ENCODE measurements at regions not wholly inside any gene's neighbourhood (a gene's known extent, or its start where the extent isn't known, plus 50 kb on each side); places are given as distances from the start of the nearest gene placed in this dataset.

DNA sequence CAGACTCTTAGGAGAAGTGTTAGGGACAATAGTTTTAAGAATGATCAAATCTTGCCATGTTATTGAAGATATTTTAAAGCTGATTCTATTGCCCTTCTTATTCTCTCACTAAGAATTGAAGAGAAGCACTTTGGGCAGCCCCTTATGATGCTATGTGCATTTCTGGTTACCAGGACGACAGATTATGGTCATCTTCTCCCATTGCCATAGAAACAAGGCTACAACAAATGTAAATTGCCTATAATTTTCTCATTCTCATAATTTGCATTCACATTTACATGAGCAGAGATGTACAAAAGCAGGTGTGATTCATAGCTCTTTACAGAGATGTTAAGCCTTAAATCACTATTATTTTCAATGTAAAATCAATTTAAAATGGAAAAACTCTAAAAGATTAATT lies 137.3 kb upstream of the PCDH9 start:
- no peak overlapping the region for H3K4me3 ChIP-seq (ENCODE audit: low read length)
- DNase-seq (ENCODE audit: low read depth): no peak
- TF ChIP-seq, protein P1, sequence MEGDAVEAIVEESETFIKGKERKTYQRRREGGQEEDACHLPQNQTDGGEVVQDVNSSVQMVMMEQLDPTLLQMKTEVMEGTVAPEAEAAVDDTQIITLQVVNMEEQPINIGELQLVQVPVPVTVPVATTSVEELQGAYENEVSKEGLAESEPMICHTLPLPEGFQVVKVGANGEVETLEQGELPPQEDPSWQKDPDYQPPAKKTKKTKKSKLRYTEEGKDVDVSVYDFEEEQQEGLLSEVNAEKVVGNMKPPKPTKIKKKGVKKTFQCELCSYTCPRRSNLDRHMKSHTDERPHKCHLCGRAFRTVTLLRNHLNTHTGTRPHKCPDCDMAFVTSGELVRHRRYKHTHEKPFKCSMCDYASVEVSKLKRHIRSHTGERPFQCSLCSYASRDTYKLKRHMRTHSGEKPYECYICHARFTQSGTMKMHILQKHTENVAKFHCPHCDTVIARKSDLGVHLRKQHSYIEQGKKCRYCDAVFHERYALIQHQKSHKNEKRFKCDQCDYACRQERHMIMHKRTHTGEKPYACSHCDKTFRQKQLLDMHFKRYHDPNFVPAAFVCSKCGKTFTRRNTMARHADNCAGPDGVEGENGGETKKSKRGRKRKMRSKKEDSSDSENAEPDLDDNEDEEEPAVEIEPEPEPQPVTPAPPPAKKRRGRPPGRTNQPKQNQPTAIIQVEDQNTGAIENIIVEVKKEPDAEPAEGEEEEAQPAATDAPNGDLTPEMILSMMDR (IDR thresholded peaks at IDR 0.05; ENCODE audit: insufficient read depth, low read depth, low read length, missing control alignments): no peak

DNA sequence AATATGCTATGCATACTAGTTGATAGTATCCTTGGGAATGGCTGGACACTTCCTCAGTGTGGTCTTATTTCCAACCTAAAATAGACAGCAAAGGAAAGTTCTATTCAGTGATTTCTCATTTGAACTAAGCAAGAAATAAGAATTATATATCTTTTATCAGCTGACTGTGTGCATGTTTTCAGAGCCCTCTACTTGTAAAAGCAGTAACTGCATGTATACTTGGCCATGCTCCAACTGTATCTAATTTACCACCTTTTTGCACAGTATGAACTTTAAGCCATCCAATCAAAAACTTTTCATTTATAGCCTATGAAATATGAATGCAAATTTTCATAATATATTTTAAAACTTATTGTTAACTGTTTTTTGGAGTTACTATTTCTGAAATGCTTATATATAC lies 136.4 kb upstream of the PCDH9 start:
- DNase-seq (ENCODE audit: low read depth): peak; percentile 40
- H3K4me3 ChIP-seq (ENCODE audit: low read length): no peak overlapping the region
- TF ChIP-seq, protein P1 (IDR thresholded peaks at IDR 0.05; ENCODE audit: insufficient read depth, low read depth, low read length, missing control alignments): peak; percentile 43

DNA sequence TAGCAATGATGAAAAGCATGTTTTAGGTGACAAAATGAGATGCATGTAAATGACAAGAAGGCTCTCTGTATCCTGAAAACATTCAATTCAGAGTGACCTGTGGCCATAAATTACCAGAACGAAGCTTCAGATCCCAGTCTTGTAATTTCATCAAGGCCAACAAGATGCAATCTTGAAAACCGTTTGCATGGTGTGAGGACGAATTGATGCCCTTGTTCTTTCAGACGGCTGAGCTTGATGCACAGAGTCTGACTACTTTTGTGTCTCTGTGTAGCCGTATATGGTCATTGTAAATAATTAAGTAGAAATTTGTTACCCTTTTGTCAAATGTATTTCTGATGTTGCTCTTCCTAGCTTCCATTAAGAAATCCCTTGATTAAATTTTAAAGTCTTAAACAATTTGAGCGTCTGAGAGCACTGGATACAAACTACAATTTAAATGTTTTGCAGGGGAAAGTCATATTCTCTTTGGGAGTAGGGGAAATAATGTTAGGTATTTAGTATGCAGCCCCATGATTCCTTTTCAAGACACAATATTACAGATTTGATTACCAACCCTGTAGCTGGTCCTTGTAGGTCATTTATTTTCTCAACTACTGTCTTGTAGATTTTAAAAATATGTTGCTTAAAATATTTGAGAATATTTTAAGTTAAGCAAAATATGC lies 125.8 kb upstream of the PCDH9 start:
- no peak for DNase-seq (ENCODE audit: low read depth)
- no peak overlapping the region for H3K4me3 ChIP-seq (ENCODE audit: low read length)
- TF ChIP-seq, protein P1 (IDR thresholded peaks at IDR 0.05; ENCODE audit: insufficient read depth, low read depth, low read length, missing control alignments): no peak

DNA sequence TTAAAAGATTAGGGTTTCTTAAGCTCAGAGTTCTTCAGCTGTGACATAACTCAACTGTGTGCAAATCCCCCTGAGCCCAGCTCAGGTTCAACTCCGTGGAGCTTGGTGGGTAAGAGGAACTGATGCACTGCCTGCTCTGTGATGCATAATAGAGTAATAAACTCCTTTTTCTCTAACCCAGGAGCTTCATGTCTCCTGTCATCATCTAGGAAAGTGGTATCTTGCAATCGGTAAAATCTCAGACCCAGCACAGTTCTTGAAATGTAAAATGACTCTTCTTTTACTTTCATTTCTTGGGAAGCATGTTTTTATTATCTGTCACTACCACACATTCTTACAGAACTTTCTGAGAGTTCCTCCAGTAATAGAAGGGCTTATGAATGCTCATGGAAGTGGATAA lies 123.8 kb upstream of the PCDH9 start:
- DNase-seq (ENCODE audit: low read depth): no peak
- no peak overlapping the region for H3K4me3 ChIP-seq (ENCODE audit: low read length)
- TF ChIP-seq, protein P1 (IDR thresholded peaks at IDR 0.05; ENCODE audit: insufficient read depth, low read depth, low read length, missing control alignments): no peak

DNA sequence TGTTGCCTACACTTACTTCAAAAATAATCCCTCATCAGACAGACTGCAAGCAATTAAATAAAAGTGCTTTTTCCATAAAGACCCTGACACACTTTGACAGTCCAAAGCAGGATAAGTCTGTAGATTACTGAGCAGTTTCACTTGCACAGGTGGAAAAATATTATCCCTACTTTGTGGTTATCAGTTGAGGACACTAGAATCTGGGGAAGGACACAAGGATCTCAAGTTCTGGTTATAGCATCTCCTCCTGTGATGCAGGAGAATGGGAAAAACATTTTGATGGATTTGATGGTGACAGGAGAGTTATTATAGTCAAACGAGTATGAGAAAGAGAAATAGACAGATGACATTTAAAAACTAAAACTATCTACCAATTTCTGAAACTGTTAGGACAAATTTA lies 122.9 kb upstream of the PCDH9 start:
- H3K4me3 ChIP-seq (ENCODE audit: low read length): no peak overlapping the region
- TF ChIP-seq, protein P1 (IDR thresholded peaks at IDR 0.05; ENCODE audit: insufficient read depth, low read depth, low read length, missing control alignments): no peak
- no peak for DNase-seq (ENCODE audit: low read depth)

DNA sequence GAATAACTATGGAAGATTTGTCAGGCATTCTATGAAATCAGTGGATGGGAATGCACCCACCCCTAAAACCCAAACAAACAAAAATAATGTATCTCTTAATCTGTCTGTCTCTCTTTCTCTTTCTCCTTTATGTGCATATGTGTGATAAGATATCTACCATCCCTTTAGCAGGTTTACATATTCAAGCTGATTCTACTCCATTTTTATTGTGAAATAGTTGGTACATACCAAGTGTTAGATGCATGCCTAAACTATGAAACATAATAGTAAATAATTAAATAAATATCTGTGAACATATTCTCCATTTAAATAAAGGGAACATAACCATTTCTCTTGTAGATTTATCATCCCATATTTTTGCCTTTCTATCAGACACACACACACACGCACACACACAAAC lies 121.8 kb upstream of the PCDH9 start:
- DNase-seq (ENCODE audit: low read depth): peak; percentile 30
- no peak overlapping the region for H3K4me3 ChIP-seq (ENCODE audit: low read length)
- TF ChIP-seq, protein P1 (IDR thresholded peaks at IDR 0.05; ENCODE audit: insufficient read depth, low read depth, low read length, missing control alignments): no peak

DNA sequence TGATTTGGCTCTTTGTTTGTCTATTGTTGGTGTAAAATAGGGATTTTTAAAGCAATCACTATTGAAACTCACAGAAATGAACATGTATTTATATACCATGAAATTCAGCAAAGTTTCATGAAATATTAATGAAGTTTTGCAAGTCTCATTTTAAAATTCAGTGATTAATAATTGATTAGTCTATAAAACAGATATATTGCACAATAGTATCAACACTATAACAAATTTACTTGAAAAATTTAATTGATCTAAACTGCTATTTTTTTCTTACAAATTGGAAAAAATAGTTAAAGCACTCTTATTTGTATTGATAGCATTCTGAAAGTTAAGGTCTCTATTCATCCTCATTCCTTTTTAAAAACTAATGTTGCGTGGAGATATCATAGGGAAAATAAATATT lies 121.0 kb upstream of the PCDH9 start:
- TF ChIP-seq, protein P1 (IDR thresholded peaks at IDR 0.05; ENCODE audit: insufficient read depth, low read depth, low read length, missing control alignments): no peak
- DNase-seq (ENCODE audit: low read depth): no peak
- H3K4me3 ChIP-seq (ENCODE audit: low read length): no peak overlapping the region

Measured in epithelial cell of esophagus (primary cell).